Body of pancreas (tissue), 4 donors: ENCODE measurements at regions not wholly inside any gene's neighbourhood (a gene's known extent, or its start where the extent isn't known, plus 50 kb on each side); places are given as distances from the start of the nearest gene placed in this dataset.
"Not testable (repeated sequence)": the region's sequence is repeated elsewhere in the genome, so short reads cannot be mapped to it uniquely, and the experiment has no call there.

Experiments used
- ATAC-seq: fragments of 150-250 bp; one replicate; pipeline ENCODE4 v1.9.1; 2016
- DNase-seq, 4 donors: peaks; one replicate each; pipeline ENCODE4 v3.0.0-alpha.2; 2019
- H3K27ac ChIP-seq, 4 donors: fragments of 200-600 bp; sonication (generic); 1 replicate in 3 of 4; 2 replicates in 1 of 4; pipeline versions ENCODE4 v1.5.1 to v1.6.1; 2016 to 2019; ENCODE audit warnings: mild to moderate bottlenecking in 1 of 4, mixed read lengths in 1 of 4, moderate library complexity in 1 of 4
- H3K27me3 ChIP-seq, 2 donors: fragments of 200-600 bp; sonication (generic); one replicate each; pipeline ENCODE4 v1.6.0; 2016; ENCODE audit warnings: mild to moderate bottlenecking in 1 of 2
- H3K36me3 ChIP-seq, 2 donors: fragments of 200-600 bp; sonication (generic); replicated peaks in 1 of 2; 2 replicates each; pipeline ENCODE4 v1.5.1; 2016; ENCODE audit warnings: low read depth in 2 of 2; ENCODE audit not compliant: insufficient read depth in 1 of 2
- H3K4me1 ChIP-seq: fragments of 200-600 bp; sonication (generic); one replicate; pipeline ENCODE4 v1.6.0; 2016
- H3K4me3 ChIP-seq, 2 donors: fragments of 200-600 bp; sonication (generic); 1 replicate in 1 of 2; 2 replicates in 1 of 2; pipeline ENCODE4 v1.5.1; 2016 to 2019
- H3K9me3 ChIP-seq, 3 donors: fragments of 200-600 bp; sonication (generic); 1 replicate in 2 of 3; 2 replicates in 1 of 3; pipeline ENCODE4 v1.5.1; 2016
- POLR2A ChIP-seq, 3 donors: fragments of 450-650 bp; IDR thresholded peaks; one replicate each; pipeline ENCODE4 v1.6.1; 2016; ENCODE audit warnings: antibody characterized with exemption in 3 of 3, mild to moderate bottlenecking in 2 of 3
- WGBS, 2 donors: methylation state at CpG; one replicate each; pipeline ENCODE4 v1.1.5; 2017; 5-methylcytosine and 5-hydroxymethylcytosine counted together
- intact Hi-C: fragments of 100-400 bp; cut with DNase I; formaldehyde crosslinking; loops from one replicate; pipeline ENCODE4 v1.15.1; 2023
- TF ChIP-seq, protein P1 (sequence below), 7 experiments: fragments of 450-650 bp in 4 of 7; fragments of 200-600 bp in 3 of 7; sonication (generic) in 3 of 7; IDR thresholded peaks; one replicate each; pipeline ENCODE4 v1.5.1; 2016 to 2019; ENCODE audit warnings: antibody characterized with exemption in 7 of 7

DNA sequence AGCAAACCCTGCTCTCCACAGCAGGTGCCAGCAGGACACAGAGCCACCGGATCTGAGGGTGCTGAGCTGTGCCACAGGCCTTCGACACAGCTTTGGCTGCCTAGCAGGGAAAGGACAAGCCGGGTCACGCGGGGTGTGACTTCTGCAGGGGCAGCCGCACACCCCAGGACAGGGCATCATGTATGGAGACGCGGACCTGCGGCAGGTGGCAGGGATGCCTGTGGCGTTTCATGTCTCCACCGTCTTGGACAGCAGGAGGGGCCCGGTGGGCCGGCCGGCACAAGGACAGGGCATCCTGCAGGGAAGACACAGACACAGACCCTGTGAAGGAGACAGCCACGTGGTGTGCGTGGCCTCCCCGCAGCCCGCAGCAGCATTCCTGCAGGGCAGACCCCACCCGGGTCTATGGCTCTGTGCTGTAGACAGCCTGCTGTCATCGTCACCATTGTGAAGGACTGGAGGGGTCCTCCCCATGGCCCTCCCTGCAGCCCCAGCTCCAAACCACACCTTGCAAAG, 109.2 kb downstream of the PDGFA start:
- ATAC-seq (no peak), DNase-seq (peak in 2 of 4 donors; percentile 4 to 8)
- intact Hi-C loops, result no loop called here
- Histone ChIP-seq H3K4me1 (no peaks in the 10 kb centered on the region), H3K36me3 (no peaks in the 10 kb centered on the region), H3K27ac (no peak overlapping the region), H3K27me3 (no peaks in the 10 kb centered on the region), H3K4me3 (no peak overlapping the region), H3K9me3 (no peaks in the 10 kb centered on the region)
- TF ChIP-seq, protein P1, sequence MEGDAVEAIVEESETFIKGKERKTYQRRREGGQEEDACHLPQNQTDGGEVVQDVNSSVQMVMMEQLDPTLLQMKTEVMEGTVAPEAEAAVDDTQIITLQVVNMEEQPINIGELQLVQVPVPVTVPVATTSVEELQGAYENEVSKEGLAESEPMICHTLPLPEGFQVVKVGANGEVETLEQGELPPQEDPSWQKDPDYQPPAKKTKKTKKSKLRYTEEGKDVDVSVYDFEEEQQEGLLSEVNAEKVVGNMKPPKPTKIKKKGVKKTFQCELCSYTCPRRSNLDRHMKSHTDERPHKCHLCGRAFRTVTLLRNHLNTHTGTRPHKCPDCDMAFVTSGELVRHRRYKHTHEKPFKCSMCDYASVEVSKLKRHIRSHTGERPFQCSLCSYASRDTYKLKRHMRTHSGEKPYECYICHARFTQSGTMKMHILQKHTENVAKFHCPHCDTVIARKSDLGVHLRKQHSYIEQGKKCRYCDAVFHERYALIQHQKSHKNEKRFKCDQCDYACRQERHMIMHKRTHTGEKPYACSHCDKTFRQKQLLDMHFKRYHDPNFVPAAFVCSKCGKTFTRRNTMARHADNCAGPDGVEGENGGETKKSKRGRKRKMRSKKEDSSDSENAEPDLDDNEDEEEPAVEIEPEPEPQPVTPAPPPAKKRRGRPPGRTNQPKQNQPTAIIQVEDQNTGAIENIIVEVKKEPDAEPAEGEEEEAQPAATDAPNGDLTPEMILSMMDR (IDR thresholded peaks at IDR 0.05), result no peak
- no peak for TF ChIP-seq POLR2A (IDR thresholded peaks at IDR 0.05)
- 87% methylated on average over 19 of the region's 20 CpGs; no CpG with 5 or more reads in 1 of the 2 donors for WGBS, 2 donors

DNA sequence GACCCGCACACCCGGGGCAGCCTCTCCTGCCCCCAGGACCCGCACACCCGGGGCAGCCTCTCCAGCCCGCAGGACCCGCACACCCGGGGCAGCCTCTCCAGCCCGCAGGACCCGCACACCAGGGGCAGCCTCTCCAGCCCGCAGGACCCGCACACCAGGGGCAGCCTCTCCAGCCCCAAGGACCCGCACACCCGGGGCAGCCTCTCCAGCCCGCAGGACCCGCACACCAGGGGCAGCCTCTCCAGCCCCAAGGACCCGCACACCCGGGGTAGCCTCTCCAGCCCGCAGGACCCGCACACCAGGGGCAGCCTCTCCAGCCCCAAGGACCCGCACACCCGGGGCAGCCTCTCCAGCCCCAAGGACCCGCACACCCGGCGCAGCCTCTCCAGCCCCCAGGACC, 108.5 kb downstream of the PDGFA start:
- H3K4me1 ChIP-seq, ATAC-seq, H3K27me3 ChIP-seq, H3K27ac ChIP-seq, H3K9me3 ChIP-seq, intact Hi-C loops, H3K36me3 ChIP-seq, H3K4me3 ChIP-seq, DNase-seq: not testable (repeated sequence)
- 86 to 94% methylated on average over 7 of the region's 24 CpGs for WGBS, 2 donors

GRCh38 chr7:411677-412312, 107.9 kb downstream of the PDGFA start:
- H3K27me3 ChIP-seq, result no peaks in the 10 kb centered on the region
- DNase-seq (peak in 2 of 4 donors; percentile 3 to 8), ATAC-seq (no peak)
- TF ChIP-seq POLR2A (IDR thresholded peaks at IDR 0.05), result no peak
- intact Hi-C loops, result no loop called here
- no peaks in the 10 kb centered on the region for H3K4me1 ChIP-seq
- H3K27ac ChIP-seq, result no peak overlapping the region
- H3K4me3 ChIP-seq, result no peak overlapping the region
- 70 to 75% methylated on average over 5 to 28 of the region's 29 CpGs for WGBS, 2 donors
- no peaks in the 10 kb centered on the region for H3K36me3 ChIP-seq
- no peaks in the 10 kb centered on the region for H3K9me3 ChIP-seq

GRCh38 chr7:412313-412710, 107.3 kb downstream of the PDGFA start:
- ATAC-seq (no peak), DNase-seq (peak in 1 of 4 donors; percentile 4)
- Histone ChIP-seq H3K27ac (no peak overlapping the region), H3K36me3 (no peaks in the 10 kb centered on the region), H3K27me3 (no peaks in the 10 kb centered on the region), H3K4me3 (no peak overlapping the region), H3K9me3 (no peaks in the 10 kb centered on the region), H3K4me1 (no peaks in the 10 kb centered on the region)
- no peak for TF ChIP-seq POLR2A (IDR thresholded peaks at IDR 0.05)
- TF ChIP-seq, protein P1 (IDR thresholded peaks at IDR 0.05), result no peak
- WGBS, 2 donors, result 94% methylated on average over 9 to 13 of the region's 13 CpGs
- intact Hi-C loops, result no loop called here

DNA sequence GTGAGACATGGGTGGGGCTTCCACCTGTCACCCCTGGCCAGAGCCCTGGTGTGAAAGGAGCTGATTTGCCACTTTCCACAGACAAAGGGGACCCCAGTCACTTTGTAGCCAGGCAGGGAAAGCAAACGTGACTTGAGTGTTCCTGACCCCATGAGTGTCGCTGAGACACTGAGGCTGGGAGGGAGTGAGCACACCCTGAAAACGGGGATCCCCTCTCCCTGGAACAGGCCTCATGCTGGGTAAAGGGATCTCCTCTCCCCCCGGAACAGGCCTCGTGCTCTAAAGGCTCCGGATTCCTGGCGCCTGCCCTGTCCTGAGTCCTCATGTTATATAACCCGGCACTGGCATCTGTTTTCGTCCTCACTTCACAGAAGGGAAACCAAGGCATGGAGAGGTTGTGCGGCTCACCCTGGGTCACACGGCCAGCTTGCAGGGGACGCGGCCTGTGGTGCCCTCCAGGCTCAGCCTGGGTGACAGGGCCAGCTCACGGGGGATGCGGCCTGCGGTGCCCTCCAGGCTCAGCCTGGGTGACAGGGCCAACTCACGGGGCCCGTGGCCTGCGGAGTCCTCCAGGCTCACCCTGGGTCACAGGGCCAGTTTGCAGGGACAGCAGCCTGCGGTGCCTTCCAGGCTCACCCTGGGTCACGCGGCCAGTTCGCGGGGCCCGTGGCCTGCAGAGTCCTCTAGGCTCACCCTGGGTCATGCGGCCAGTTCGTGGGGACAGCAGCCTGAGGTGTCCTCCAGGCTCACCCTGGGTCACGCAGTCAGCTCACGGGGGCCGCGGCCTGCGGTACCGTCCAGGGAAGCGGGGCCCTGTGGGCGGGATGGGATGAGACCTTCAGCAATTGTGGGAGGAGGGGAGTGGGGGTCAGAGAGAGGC, 104.7 kb downstream of the PDGFA start:
- intact Hi-C loops, result no loop called here
- Histone ChIP-seq H3K4me3 (no peak overlapping the region), H3K9me3 (peaks cover 0 to 9% (median 0%) of the 10 kb centered on the region in 3 donors), H3K27me3 (no peaks in the 10 kb centered on the region), H3K4me1 (no peaks in the 10 kb centered on the region), H3K36me3 (no peaks in the 10 kb centered on the region), H3K27ac (no peak overlapping the region)
- 90 to 91% methylated on average over 11 to 31 of the region's 35 CpGs for WGBS, 2 donors
- TF ChIP-seq, protein P1 (IDR thresholded peaks at IDR 0.05), result no peak
- no peak for TF ChIP-seq POLR2A (IDR thresholded peaks at IDR 0.05)
- DNase-seq (peak in 1 of 4 donors; percentile 8), ATAC-seq (no peak)
